ENCODE measurements at regions not wholly inside any gene's neighbourhood (a gene's known extent, or its start where the extent isn't known, plus 50 kb on each side); places are given as distances from the start of the nearest gene placed in this dataset.

GRCh38 chr6:21816231-21816630, 222.7 kb downstream of the SOX4 start:
- Histone ChIP-seq H3K27me3 (no peaks in the 10 kb centered on the region), H3K36me3 (no peaks in the 10 kb centered on the region), H3K27ac (no peak overlapping the region), H3K9me3 (no peaks in the 10 kb centered on the region), H3K4me1 (no peaks in the 10 kb centered on the region), H3K4me3 (no peak overlapping the region)
- TF ChIP-seq CTCF (IDR thresholded peaks at IDR 0.05): no peak
- no peak for DNase-seq
- intact Hi-C loops (cut with DNase I; ENCODE audit: low total_unique reads): no loop called here

GRCh38 chr6:21820442-21820841, 226.9 kb downstream of the SOX4 start:
- Histone ChIP-seq H3K27me3 (no peaks in the 10 kb centered on the region), H3K36me3 (no peaks in the 10 kb centered on the region), H3K4me3 (no peak overlapping the region), H3K4me1 (no peaks in the 10 kb centered on the region), H3K27ac (no peak overlapping the region), H3K9me3 (no peaks in the 10 kb centered on the region)
- TF ChIP-seq CTCF (IDR thresholded peaks at IDR 0.05): no peak
- intact Hi-C loops (cut with DNase I; ENCODE audit: low total_unique reads): no loop called here
- no peak for DNase-seq

GRCh38 chr6:21823371-21823770, 229.8 kb downstream of the SOX4 start:
- H3K27ac ChIP-seq: no peak overlapping the region
- H3K4me1 ChIP-seq: no peaks in the 10 kb centered on the region
- no peaks in the 10 kb centered on the region for H3K27me3 ChIP-seq
- H3K36me3 ChIP-seq: no peaks in the 10 kb centered on the region
- no peaks in the 10 kb centered on the region for H3K9me3 ChIP-seq
- H3K4me3 ChIP-seq: no peak overlapping the region
- TF ChIP-seq CTCF (IDR thresholded peaks at IDR 0.05): no peak
- DNase-seq: no peak
- intact Hi-C loops (cut with DNase I; ENCODE audit: low total_unique reads): no loop called here

GRCh38 chr6:21824431-21825177, 231.1 kb downstream of the SOX4 start:
- intact Hi-C loops (cut with DNase I; ENCODE audit: low total_unique reads): no loop called here
- Histone ChIP-seq H3K36me3 (no peaks in the 10 kb centered on the region), H3K27me3 (no peaks in the 10 kb centered on the region), H3K4me1 (no peaks in the 10 kb centered on the region), H3K27ac (no peak overlapping the region), H3K9me3 (no peaks in the 10 kb centered on the region), H3K4me3 (no peak overlapping the region)
- no peak for TF ChIP-seq CTCF (IDR thresholded peaks at IDR 0.05)
- no peak for DNase-seq

GRCh38 chr6:21826023-21826422, 232.5 kb downstream of the SOX4 start:
- TF ChIP-seq CTCF (IDR thresholded peaks at IDR 0.05): no peak
- no peaks in the 10 kb centered on the region for H3K4me1 ChIP-seq
- H3K36me3 ChIP-seq: no peaks in the 10 kb centered on the region
- H3K4me3 ChIP-seq: no peak overlapping the region
- no peaks in the 10 kb centered on the region for H3K9me3 ChIP-seq
- intact Hi-C loops (cut with DNase I; ENCODE audit: low total_unique reads): no loop called here
- no peak for DNase-seq
- H3K27me3 ChIP-seq: no peaks in the 10 kb centered on the region
- H3K27ac ChIP-seq: no peak overlapping the region

GRCh38 chr6:21826904-21827303, 233.4 kb downstream of the SOX4 start:
- Histone ChIP-seq H3K9me3 (no peaks in the 10 kb centered on the region), H3K36me3 (no peaks in the 10 kb centered on the region), H3K27me3 (no peaks in the 10 kb centered on the region), H3K27ac (no peak overlapping the region), H3K4me3 (no peak overlapping the region), H3K4me1 (peaks cover 0 to 5% (median 2%) of the 10 kb centered on the region in 4 donors)
- TF ChIP-seq CTCF (IDR thresholded peaks at IDR 0.05): no peak
- no peak for DNase-seq
- intact Hi-C loops (cut with DNase I; ENCODE audit: low total_unique reads): no loop called here
